ENCODE measurements at regions not wholly inside any gene's neighbourhood (a gene's known extent, or its start where the extent isn't known, plus 50 kb on each side); places are given as distances from the start of the nearest gene placed in this dataset.

GRCh38 chr1:30659702-30660101, 63.7 kb downstream of the MATN1 start:
- TF ChIP-seq POLR2A (IDR thresholded peaks at IDR 0.05) (no peak), POLR2AphosphoS5 (IDR thresholded peaks at IDR 0.05) (no peak)
- TF ChIP-seq, protein P1, sequence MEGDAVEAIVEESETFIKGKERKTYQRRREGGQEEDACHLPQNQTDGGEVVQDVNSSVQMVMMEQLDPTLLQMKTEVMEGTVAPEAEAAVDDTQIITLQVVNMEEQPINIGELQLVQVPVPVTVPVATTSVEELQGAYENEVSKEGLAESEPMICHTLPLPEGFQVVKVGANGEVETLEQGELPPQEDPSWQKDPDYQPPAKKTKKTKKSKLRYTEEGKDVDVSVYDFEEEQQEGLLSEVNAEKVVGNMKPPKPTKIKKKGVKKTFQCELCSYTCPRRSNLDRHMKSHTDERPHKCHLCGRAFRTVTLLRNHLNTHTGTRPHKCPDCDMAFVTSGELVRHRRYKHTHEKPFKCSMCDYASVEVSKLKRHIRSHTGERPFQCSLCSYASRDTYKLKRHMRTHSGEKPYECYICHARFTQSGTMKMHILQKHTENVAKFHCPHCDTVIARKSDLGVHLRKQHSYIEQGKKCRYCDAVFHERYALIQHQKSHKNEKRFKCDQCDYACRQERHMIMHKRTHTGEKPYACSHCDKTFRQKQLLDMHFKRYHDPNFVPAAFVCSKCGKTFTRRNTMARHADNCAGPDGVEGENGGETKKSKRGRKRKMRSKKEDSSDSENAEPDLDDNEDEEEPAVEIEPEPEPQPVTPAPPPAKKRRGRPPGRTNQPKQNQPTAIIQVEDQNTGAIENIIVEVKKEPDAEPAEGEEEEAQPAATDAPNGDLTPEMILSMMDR (IDR thresholded peaks at IDR 0.05), result no peak
